ENCODE measurements at regions not wholly inside any gene's neighbourhood (a gene's known extent, or its start where the extent isn't known, plus 50 kb on each side); places are given as distances from the start of the nearest gene placed in this dataset.

DNA sequence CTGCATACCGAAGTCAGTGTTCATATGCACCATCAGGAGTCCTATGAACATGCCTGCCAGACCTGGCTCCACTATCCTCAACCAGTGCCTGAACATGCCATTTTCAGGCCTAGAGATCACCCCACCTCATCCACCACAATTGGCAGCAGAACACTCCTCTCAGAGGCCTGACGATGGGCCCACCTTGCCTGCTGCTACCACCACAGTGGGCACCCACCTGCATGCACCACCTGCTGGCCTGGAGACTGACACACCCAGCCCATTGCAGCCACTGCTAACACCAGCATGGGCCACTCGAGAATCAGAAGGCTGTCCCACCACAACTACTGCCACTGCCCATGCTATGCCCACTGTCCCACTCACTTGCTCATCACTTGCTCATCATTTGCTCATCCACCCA is 130.7 kb upstream of the FAM13C start:
- no peaks in the 10 kb centered on the region for H3K36me3 ChIP-seq (replicated peaks)
- no peak for DNase-seq
- H3K4me3 ChIP-seq (ENCODE audit: low read depth, low read length), result no peak overlapping the region
- in situ Hi-C loops (cut with HindIII; ENCODE audit: low pct_ligation_motif_present, low sequenced_read_pairs), result no loop called here
- TF ChIP-seq, protein P1, sequence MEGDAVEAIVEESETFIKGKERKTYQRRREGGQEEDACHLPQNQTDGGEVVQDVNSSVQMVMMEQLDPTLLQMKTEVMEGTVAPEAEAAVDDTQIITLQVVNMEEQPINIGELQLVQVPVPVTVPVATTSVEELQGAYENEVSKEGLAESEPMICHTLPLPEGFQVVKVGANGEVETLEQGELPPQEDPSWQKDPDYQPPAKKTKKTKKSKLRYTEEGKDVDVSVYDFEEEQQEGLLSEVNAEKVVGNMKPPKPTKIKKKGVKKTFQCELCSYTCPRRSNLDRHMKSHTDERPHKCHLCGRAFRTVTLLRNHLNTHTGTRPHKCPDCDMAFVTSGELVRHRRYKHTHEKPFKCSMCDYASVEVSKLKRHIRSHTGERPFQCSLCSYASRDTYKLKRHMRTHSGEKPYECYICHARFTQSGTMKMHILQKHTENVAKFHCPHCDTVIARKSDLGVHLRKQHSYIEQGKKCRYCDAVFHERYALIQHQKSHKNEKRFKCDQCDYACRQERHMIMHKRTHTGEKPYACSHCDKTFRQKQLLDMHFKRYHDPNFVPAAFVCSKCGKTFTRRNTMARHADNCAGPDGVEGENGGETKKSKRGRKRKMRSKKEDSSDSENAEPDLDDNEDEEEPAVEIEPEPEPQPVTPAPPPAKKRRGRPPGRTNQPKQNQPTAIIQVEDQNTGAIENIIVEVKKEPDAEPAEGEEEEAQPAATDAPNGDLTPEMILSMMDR (IDR thresholded peaks at IDR 0.05; ENCODE audit: low read depth, low read length, missing control alignments), result no peak
- H3K27me3 ChIP-seq (replicated peaks), result no peaks in the 10 kb centered on the region
- no peak overlapping the region for H3K27ac ChIP-seq

DNA sequence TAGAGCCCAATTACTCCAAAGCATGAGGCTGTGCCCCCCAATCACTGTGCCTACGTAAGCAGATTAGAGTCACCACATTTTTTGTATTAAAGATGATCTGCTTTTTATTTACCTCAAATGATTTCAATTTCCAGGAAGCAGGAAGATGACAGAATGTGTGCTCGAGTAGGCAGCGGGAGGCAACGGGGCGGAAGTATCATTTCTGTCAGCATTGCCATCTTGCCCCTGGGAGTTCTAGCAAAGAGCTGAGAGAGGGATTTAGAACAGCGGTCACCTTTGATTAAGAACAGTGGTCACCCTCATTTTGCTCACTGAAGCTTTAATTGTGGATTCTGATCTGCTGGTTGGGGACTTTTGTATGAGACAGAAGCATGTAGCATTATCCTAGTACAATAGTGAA is 117.1 kb upstream of the FAM13C start:
- no peaks in the 10 kb centered on the region for H3K27me3 ChIP-seq (replicated peaks)
- no peak for DNase-seq
- TF ChIP-seq, protein P1 (IDR thresholded peaks at IDR 0.05; ENCODE audit: low read depth, low read length, missing control alignments), result no peak
- in situ Hi-C loops (cut with HindIII; ENCODE audit: low pct_ligation_motif_present, low sequenced_read_pairs), result no loop called here
- no peak overlapping the region for H3K27ac ChIP-seq
- H3K36me3 ChIP-seq (replicated peaks), result no peaks in the 10 kb centered on the region
- no peak overlapping the region for H3K4me3 ChIP-seq (ENCODE audit: low read depth, low read length)

DNA sequence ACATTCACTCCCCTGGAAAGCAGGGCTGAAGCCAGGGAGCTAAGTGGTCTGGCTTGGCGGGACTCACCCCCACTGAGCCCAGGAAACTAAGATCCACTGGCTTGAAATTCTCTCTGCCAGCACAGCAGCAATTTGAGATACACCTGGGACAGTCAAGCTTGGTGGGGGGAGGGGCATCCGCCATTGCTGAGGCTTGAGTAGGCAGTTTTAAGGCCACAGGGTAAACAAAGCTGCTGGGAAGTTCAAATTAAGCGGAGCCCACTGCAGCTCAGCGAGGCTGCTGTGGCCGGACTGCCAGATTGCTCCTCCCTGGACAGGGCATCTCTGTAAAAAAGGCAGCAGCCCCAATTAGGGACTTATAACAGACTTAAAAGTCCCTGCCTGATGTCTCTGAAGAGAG is 108.2 kb upstream of the FAM13C start:
- no peaks in the 10 kb centered on the region for H3K27me3 ChIP-seq (replicated peaks)
- H3K36me3 ChIP-seq (replicated peaks), result no peaks in the 10 kb centered on the region
- in situ Hi-C loops (cut with HindIII; ENCODE audit: low pct_ligation_motif_present, low sequenced_read_pairs), result no loop called here
- TF ChIP-seq, protein P1 (IDR thresholded peaks at IDR 0.05; ENCODE audit: low read depth, low read length, missing control alignments), result no peak
- no peak overlapping the region for H3K4me3 ChIP-seq (ENCODE audit: low read depth, low read length)
- no peak overlapping the region for H3K27ac ChIP-seq
- no peak for DNase-seq

DNA sequence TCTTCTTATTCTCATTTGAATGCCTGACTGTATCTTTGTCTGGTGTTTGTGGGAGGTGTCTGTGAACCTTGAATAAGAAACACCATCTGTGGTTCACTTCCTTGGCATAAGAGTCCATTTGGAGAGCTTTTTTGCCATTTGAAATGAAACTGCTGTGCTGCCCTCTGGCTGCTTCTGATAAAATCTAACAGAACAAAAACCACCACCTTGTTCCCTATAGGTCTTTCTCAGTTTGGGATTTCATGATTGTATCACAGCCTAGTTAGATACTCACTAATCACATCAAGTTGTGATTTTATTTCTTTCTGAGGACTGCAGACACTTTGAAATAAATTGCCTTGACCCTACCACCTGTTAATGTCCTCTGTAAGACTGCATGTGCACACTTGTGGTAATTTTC is 102.7 kb upstream of the FAM13C start:
- peak; percentile 35 for DNase-seq
- no peaks in the 10 kb centered on the region for H3K27me3 ChIP-seq (replicated peaks)
- no peaks in the 10 kb centered on the region for H3K36me3 ChIP-seq (replicated peaks)
- in situ Hi-C loops (cut with HindIII; ENCODE audit: low pct_ligation_motif_present, low sequenced_read_pairs), result no loop called here
- TF ChIP-seq, protein P1 (IDR thresholded peaks at IDR 0.05; ENCODE audit: low read depth, low read length, missing control alignments), result peak; percentile 62
- no peak overlapping the region for H3K4me3 ChIP-seq (ENCODE audit: low read depth, low read length)
- H3K27ac ChIP-seq, result no peak overlapping the region

DNA sequence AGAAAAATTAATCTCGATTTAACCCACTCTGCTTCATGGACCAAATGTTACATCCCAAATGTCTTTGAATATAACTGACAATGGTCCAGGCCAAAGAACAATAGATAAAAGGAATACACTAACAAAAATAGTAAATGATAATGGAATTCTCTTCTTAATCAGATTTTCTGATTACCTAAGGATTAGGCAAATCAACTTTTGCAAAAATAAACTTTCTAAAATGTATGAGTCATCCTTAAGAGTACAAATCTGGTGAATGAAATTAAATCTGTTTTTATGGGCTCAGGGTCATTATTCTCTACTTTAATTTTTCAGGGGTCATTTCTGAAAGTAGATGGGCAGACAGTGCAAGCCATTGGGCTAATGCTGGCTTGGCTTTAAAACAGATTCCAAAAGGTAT is 102.1 kb upstream of the FAM13C start:
- no peaks in the 10 kb centered on the region for H3K36me3 ChIP-seq (replicated peaks)
- no peaks in the 10 kb centered on the region for H3K27me3 ChIP-seq (replicated peaks)
- TF ChIP-seq, protein P1 (IDR thresholded peaks at IDR 0.05; ENCODE audit: low read depth, low read length, missing control alignments), result no peak
- no peak overlapping the region for H3K27ac ChIP-seq
- H3K4me3 ChIP-seq (ENCODE audit: low read depth, low read length), result no peak overlapping the region
- no peak for DNase-seq
- in situ Hi-C loops (cut with HindIII; ENCODE audit: low pct_ligation_motif_present, low sequenced_read_pairs), result no loop called here

DNA sequence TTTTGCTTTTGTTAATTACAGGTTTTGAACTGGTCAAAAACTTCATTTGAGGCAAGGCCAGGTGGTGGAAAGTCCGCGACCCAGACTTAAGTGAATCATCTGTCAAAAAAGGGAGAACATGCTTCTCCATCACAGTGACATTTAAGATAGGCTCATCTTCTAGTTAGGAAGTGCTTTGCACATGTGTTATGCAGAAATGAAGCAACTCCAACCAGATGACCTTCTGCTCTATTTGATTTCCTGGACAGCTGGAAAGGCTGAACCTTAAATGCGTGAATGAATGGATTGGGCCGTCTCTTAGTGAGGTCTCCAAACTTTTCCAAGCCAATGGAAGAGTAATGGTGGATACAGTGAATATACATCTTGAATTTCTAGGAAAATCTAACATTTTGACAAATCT is 101.6 kb upstream of the FAM13C start:
- DNase-seq, result no peak
- no peaks in the 10 kb centered on the region for H3K36me3 ChIP-seq (replicated peaks)
- no peak overlapping the region for H3K27ac ChIP-seq
- H3K27me3 ChIP-seq (replicated peaks), result no peaks in the 10 kb centered on the region
- H3K4me3 ChIP-seq (ENCODE audit: low read depth, low read length), result no peak overlapping the region
- in situ Hi-C loops (cut with HindIII; ENCODE audit: low pct_ligation_motif_present, low sequenced_read_pairs), result no loop called here
- TF ChIP-seq, protein P1 (IDR thresholded peaks at IDR 0.05; ENCODE audit: low read depth, low read length, missing control alignments), result no peak
